NK-92 treated with Interleukin-12 subunit alpha and Interleukin-12 subunit beta, amount 100 ng/mL, for 24 hours (cell line): ENCODE measurements at regions not wholly inside any gene's neighbourhood (a gene's known extent, or its start where the extent isn't known, plus 50 kb on each side); places are given as distances from the start of the nearest gene placed in this dataset.
"Not testable (repeated sequence)": the region's sequence is repeated elsewhere in the genome, so short reads cannot be mapped to it uniquely, and the experiment has no call there.

Experiments
- DNase-seq: peaks from one replicate; lab custom pipeline; 2025; lab: John Stamatoyannopoulos, UW

- no peak for DNase-seq
Observed at GRCh38 chr16:26395700-26396099, 671.0 kb upstream of the C16orf82 start.

- DNase-seq = no peak
Observed at GRCh38 chr16:26396511-26397235, 670.1 kb upstream of the C16orf82 start.

- no peak for DNase-seq
Observed at GRCh38 chr16:26413780-26414179, 652.9 kb upstream of the C16orf82 start.

- DNase-seq = not testable (repeated sequence)
Observed at GRCh38 chr16:26419458-26419857, 647.3 kb upstream of the C16orf82 start.

DNA sequence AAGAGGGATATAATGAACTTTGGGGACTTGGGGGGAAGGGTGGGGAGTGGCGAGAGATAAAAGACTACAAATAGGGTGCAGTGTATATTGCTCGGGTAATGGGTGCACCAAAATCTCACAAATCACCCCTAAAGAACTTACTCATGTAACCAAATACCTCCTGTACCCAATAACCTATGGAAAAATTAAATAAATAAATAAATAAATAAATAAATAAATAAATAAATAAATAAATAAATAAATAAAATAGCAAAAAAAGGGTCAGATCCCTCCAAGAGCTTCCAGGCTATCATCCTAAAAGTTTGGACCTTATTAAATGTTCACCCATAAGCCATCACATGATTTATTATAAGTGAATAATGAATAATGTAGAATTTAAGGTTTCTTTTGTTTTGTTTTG lies 636.1 kb upstream of the C16orf82 start:
- DNase-seq = no peak

DNA sequence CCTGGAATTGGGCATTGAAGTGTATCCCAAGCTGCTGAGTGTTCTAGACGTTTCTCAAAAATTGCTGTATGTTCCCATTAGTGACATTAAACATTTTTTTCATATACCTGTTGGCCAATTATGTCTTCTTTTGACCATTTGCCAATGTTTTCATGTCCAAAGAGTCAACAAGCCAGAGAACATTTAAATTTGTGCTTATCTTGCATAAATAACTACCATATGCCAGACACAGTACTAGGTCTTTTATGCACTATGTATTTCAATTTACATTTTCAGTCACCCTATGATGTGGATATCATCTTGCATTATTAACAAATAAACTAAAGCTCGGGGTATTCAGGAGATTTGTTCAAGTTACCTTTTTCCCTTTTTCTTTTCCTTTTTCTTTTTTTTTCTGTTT lies 632.9 kb upstream of the C16orf82 start:
- no peak for DNase-seq

GRCh38 chr16:26441178-26441577 lies 625.5 kb upstream of the C16orf82 start:
- no peak for DNase-seq

DNA sequence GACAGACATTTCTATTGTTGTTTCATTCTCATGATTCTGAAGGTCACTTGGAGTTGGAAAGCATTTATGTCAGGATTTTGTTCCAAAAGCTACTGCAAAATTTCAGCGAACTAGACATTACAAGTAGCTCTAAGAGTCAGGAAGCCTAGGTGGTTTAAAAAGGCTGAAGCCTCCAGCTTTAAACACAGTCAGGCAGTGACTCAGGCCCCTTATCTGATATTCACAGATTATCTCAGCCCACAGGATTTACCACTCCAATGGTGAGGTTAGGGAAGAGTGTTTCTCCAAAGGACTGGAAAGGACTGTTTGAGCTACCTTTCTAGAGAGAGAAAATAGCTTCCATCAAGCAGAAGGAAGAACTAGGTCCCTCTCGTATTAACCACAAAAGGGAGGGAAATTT lies 624.4 kb upstream of the C16orf82 start:
- DNase-seq = no peak

GRCh38 chr16:26447570-26447969 lies 619.2 kb upstream of the C16orf82 start:
- no peak for DNase-seq

GRCh38 chr16:26453215-26453614 lies 613.5 kb upstream of the C16orf82 start:
- no peak for DNase-seq

- DNase-seq = no peak
Observed at GRCh38 chr16:26454102-26454501, 612.6 kb upstream of the C16orf82 start.

GRCh38 chr16:26456074-26456473 lies 610.7 kb upstream of the C16orf82 start:
- DNase-seq = no peak

- no peak for DNase-seq
Observed at GRCh38 chr16:26457095-26457494, 609.6 kb upstream of the C16orf82 start.

GRCh38 chr16:26457882-26458281 lies 608.8 kb upstream of the C16orf82 start:
- DNase-seq = no peak

- no peak for DNase-seq
Observed at GRCh38 chr16:26464576-26465266, 602.0 kb upstream of the C16orf82 start.

- DNase-seq = not testable (repeated sequence)
Observed at GRCh38 chr16:26474405-26474804, 592.3 kb upstream of the C16orf82 start.

DNA sequence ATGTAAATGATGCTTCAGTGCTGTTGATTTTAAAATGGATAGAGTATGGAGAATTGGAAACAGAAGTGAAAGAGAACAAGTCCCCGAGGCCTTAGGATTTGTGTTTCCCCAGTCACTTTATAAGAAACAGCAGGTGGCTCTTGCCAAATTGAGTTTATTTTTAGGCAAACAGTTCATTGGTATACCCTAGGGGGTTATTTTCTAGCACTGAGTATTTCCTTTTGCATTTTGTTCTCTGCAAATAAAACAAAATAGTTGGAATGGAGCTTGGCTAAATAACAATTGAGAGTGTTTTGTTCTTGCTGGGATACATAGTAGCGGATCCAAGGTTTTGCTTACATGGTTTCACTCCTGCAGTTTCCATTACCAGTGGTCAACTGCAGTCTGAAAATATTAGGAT lies 591.1 kb upstream of the C16orf82 start:
- DNase-seq = no peak

GRCh38 chr16:26491101-26491670 lies 575.5 kb upstream of the C16orf82 start:
- no peak for DNase-seq

DNA sequence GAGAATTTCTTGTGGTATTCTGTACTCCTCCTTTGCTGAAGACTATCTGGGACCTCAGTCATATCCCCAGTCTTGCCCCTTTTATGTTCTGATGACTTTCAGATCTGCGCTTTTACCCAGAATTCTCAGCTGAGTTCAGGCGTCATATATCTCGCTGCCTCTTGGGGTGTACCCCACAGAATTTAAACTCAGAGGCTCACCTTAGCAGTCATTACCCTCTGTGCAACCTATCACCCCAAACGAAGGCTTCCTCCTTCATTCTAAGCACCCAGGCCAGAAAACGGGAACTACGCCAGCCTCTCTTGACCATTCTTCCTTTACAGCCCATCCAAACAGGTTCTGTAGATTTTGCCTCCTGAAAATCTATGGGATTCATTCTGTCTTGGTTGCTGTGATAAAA lies 574.8 kb upstream of the C16orf82 start:
- DNase-seq = no peak

DNA sequence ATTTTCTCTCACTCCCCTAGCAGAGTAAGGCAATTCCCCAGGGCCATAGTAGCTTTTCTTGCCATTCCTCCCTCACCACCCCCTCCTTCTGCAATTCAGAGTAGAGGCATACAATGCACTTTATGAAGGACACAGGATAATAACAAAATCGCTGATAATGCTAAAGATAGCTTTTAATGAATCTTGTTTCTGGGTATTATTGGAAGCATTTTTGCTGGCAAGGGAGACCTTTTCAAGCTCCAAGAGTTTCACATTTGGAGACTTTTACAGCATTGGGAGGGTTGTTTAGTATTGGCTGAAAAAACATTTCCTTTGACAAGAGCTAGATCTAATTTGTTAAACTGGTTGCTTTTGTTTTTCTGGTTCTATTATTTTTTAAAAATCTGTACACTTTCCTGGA lies 573.0 kb upstream of the C16orf82 start:
- DNase-seq = no peak

GRCh38 chr16:26497896-26498295 lies 568.8 kb upstream of the C16orf82 start:
- DNase-seq = no peak

GRCh38 chr16:26500326-26500725 lies 566.4 kb upstream of the C16orf82 start:
- DNase-seq = no peak

DNA sequence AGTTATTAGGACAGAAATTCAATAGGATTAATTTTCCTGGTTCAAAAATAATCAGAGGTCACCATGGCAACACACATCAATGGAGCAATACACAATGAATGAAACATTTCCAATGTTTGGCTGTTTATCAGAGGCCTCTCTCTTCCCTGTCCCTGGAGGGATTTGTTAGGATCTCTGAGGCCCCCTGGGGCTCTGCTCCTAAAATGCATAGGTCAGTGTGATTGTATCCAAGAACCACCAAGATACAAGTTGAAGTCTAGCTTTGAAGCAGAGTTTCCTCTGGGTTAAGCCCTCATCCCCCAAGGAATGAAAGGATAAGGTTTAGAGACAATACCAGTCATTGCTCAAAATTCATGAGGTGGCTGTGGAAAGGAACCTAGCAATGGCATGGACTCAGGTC lies 561.2 kb upstream of the C16orf82 start:
- DNase-seq = no peak
